Erythroblast (primary cell): ENCODE measurements at regions not wholly inside any gene's neighbourhood (a gene's known extent, or its start where the extent isn't known, plus 50 kb on each side); places are given as distances from the start of the nearest gene placed in this dataset.

Experiments
- GATA1 ChIP-seq: IDR thresholded peaks from 2 replicates; pipeline ENCODE4 v1.6.1; 2011; ENCODE audit warnings: low read depth, mild to moderate bottlenecking, control low read depth, low read length, moderate library complexity
- POLR2A ChIP-seq: IDR thresholded peaks from 2 replicates; pipeline ENCODE4 v1.6.1; 2011; ENCODE audit warnings: mild to moderate bottlenecking, low read length

GRCh38 chr5:121158451-121158850 lies 693.2 kb upstream of the FTMT start:
- TF ChIP-seq POLR2A (no peak), GATA1 (no peak)
